ENCODE measurements at regions not wholly inside any gene's neighbourhood (a gene's known extent, or its start where the extent isn't known, plus 50 kb on each side); places are given as distances from the start of the nearest gene placed in this dataset.

- Mint-ChIP-seq H3K9me3 (peaks cover 15% of the 10 kb centered on the region), H3K4me1 (peaks cover 6% of the 10 kb centered on the region), H3K36me3 (ENCODE audit: low read depth) (peaks cover 3% of the 10 kb centered on the region)
Measured at GRCh38 chr6:169034516-169035167, 219.0 kb downstream of the THBS2 start.

GRCh38 chr6:169029861-169030260 is 223.8 kb downstream of the THBS2 start:
- H3K27me3 Mint-ChIP-seq (ENCODE audit: low read depth) = peaks cover 3% of the 10 kb centered on the region
- H3K4me1 Mint-ChIP-seq = peaks cover 11% of the 10 kb centered on the region
- no peak overlapping the region for H3K27ac Mint-ChIP-seq (ENCODE audit: unreplicated experiment)
- H3K9me3 Mint-ChIP-seq = no peaks in the 10 kb centered on the region
- peaks cover 3% of the 10 kb centered on the region for H3K36me3 Mint-ChIP-seq (ENCODE audit: low read depth)
- TF ChIP-seq CTCF (conservative IDR thresholded peaks at IDR 0.05) = no peak
- no peak overlapping the region for H3K4me3 Mint-ChIP-seq
- no peak for DNase-seq (ENCODE audit: low read depth, low spot score)

More at GRCh38 chr6:169034516-169035167, 219.0 kb downstream of the THBS2 start:
- Mint-ChIP-seq H3K4me3 (no peak overlapping the region), H3K27me3 (ENCODE audit: low read depth) (peaks cover 3% of the 10 kb centered on the region), H3K27ac (ENCODE audit: unreplicated experiment) (no peak overlapping the region)
- no peak for TF ChIP-seq CTCF (conservative IDR thresholded peaks at IDR 0.05)
- DNase-seq (ENCODE audit: low read depth, low spot score) = no peak

GRCh38 chr6:169028343-169028742 is 225.3 kb downstream of the THBS2 start:
- Mint-ChIP-seq H3K4me1 (peaks cover 10% of the 10 kb centered on the region), H3K4me3 (no peak overlapping the region), H3K9me3 (no peaks in the 10 kb centered on the region), H3K36me3 (ENCODE audit: low read depth) (peaks cover under 1% of the 10 kb centered on the region), H3K27ac (ENCODE audit: unreplicated experiment) (no peak overlapping the region), H3K27me3 (ENCODE audit: low read depth) (peaks cover 3% of the 10 kb centered on the region)
- DNase-seq (ENCODE audit: low read depth, low spot score) = no peak
- no peak for TF ChIP-seq CTCF (conservative IDR thresholded peaks at IDR 0.05)

- H3K27ac Mint-ChIP-seq (ENCODE audit: unreplicated experiment) = no peak overlapping the region
- no peaks in the 10 kb centered on the region for H3K36me3 Mint-ChIP-seq (ENCODE audit: low read depth)
- TF ChIP-seq CTCF (conservative IDR thresholded peaks at IDR 0.05) = no peak
- H3K4me1 Mint-ChIP-seq = peaks cover 15% of the 10 kb centered on the region
- H3K9me3 Mint-ChIP-seq = no peaks in the 10 kb centered on the region
- H3K4me3 Mint-ChIP-seq = no peak overlapping the region
- no peaks in the 10 kb centered on the region for H3K27me3 Mint-ChIP-seq (ENCODE audit: low read depth)
- no peak for DNase-seq (ENCODE audit: low read depth, low spot score)
Measured at GRCh38 chr6:169026175-169026574, 227.5 kb downstream of the THBS2 start.

GRCh38 chr6:169024047-169024660 is 229.5 kb downstream of the THBS2 start:
- H3K27ac Mint-ChIP-seq (ENCODE audit: unreplicated experiment) = no peak overlapping the region
- no peaks in the 10 kb centered on the region for H3K9me3 Mint-ChIP-seq
- no peak for DNase-seq (ENCODE audit: low read depth, low spot score)
- no peaks in the 10 kb centered on the region for H3K36me3 Mint-ChIP-seq (ENCODE audit: low read depth)
- TF ChIP-seq CTCF (conservative IDR thresholded peaks at IDR 0.05) = no peak
- no peaks in the 10 kb centered on the region for H3K27me3 Mint-ChIP-seq (ENCODE audit: low read depth)
- H3K4me1 Mint-ChIP-seq = peaks cover 18% of the 10 kb centered on the region
- no peak overlapping the region for H3K4me3 Mint-ChIP-seq

All from neural crest cell (in vitro differentiated cells).